HG03280 (cell line): ENCODE measurements at regions not wholly inside any gene's neighbourhood (a gene's known extent, or its start where the extent isn't known, plus 50 kb on each side); places are given as distances from the start of the nearest gene placed in this dataset.
"Not testable (repeated sequence)": the region's sequence is repeated elsewhere in the genome, so short reads cannot be mapped to it uniquely, and the experiment has no call there.

Experiments used
- ATAC-seq: cut with Tn5 transposase; IDR thresholded peaks from one replicate; pipeline ENCODE4 v1.9.1; 2021; ENCODE audit warnings: mild to moderate bottlenecking, moderate library complexity; ENCODE audit not compliant: unreplicated experiment

DNA sequence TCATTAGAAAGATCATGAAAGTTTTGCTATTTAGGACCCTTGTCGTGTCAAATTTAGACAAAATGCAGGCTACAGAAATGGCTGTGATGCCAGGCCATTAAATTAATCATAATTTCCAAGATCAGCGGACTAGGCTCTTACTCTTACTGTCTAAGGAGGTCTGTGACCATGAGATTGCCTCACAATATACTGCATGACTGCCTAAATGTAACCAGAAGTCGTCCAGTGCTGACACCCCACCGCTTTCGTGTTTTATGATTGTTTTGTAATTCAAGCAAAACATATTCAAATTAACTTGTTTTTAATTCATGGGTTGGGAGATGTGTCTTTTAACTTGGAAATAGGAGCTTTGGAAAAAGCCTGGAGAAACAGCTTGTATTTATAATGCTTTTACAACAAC, 947.5 kb downstream of the BRINP3 start:
- no peak for ATAC-seq

DNA sequence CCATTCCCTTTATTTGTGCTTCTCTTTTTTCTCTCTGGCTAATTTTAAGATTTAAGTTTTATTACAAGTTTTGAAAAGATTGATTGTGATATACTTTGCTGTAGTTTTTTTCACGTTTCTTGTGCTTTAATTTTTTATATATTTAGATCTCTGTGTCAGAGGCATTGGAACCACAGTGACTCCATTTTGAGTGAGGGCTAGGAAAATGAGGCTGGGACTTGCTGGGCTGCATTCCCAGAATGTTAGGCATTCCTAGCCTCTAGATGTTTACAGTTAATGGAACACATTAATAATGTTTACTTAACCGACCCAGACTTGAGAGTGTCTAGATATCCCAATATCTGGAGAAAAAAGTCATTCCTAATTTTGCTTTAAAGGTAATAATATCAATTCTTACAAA, 939.4 kb downstream of the BRINP3 start:
- no peak for ATAC-seq

DNA sequence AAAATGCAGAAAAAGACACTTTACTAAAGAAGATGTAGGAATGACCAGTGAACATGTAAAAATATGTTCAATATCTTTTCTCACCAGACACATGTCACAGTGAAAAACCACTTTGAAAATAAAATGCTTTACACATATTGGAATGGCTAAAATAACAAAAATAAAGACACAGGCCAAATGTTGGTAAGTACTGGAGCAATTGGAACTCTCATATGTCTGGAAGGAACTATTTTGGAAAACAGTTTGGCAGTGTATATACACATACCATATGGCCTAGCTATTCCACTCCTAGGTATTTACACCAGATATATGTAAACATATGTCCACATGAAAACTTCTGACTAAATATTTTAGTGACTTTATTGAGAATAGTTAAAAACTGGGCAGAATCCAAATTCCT, 927.2 kb downstream of the BRINP3 start:
- no peak for ATAC-seq

DNA sequence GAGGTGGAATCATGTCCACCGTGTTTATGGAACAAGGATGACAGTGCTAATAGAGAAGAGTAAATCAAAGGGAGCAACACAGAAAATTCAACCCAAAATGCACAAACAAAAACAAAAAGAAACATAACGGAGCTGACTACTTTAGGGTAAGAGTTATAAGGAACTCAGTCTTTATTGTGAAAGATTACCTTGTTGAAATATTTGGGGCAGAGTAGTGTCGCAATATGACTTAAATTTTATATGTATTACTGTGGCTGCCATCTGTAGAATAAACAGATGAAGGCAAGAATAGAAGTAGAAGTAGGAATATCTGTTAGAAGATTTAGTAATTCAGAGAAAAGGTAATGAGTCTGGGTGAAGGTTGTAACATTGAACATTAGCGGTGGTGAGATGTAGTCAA, 913.9 kb downstream of the BRINP3 start:
- no peak for ATAC-seq

DNA sequence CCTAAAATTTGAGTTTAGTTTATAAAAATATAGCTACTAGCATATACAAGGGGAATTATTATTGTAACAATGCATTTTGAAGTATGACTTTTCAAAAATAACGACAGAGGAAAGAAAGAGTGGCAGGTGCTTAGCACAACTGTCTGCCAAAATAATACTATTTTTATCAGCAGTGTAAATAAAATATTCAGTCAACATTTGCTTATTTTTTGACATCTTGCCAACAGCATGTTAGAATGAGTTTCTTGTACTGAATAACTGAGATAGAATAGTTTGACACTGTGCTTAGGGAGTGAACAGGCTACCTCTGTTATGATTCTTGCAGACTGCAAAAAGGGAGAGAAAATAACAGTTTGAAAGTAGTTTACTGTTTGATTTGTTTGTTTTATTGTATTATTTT, 909.8 kb downstream of the BRINP3 start:
- no peak for ATAC-seq

DNA sequence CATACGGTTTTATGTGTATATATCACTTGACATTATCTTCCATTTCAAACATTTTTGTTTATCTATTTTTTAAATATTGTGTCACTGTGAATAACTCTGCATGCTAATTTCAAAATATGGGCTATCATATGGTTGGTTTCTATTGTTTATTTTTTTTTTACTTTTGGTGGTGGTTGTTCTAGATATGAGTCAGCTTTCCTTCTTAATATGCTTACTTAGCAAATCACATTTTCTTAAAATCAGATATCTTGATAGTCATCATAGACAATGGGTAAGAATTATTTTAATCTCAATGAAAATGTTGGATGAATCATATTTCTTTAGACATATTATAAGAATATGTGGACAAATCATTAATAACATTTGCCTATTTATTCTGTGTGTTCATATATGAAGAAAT, 881.5 kb downstream of the BRINP3 start:
- ATAC-seq = no peak

DNA sequence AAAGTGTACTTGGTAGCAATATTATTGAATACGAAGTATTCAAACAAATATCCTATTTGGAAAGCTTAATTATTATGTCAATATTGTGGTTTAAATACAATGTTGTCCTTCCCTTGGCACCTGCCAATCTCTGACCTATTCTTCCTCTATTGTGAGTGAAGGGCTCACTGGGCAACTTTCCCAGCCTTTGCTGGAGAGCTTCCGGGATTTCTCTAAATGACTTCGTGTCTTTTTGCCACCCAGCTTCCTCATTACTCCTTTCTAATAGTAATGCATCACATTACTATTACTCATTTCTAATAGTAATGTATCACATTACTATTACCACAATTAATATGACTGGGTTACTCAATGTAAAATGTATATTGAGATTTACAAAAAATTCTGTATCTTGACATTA, 880.6 kb downstream of the BRINP3 start:
- no peak for ATAC-seq

DNA sequence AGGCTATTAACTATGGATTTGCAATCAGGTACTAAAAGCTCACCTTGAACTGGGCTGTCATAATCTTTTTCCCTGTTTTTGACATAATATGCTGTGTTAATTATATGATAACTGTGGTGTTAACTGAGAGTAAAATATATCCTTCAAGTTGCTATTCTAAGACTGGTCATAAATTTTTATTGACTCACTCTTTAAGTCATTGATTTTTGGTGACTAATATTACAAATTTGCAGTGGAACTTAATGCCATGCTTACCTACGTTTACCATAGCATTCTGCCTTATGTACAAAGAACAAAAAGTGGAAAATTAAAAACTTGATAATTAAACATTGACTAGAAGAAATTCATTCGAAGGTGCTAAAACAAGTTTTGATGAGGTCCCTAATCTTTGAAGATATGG, 872.4 kb downstream of the BRINP3 start:
- ATAC-seq = no peak

DNA sequence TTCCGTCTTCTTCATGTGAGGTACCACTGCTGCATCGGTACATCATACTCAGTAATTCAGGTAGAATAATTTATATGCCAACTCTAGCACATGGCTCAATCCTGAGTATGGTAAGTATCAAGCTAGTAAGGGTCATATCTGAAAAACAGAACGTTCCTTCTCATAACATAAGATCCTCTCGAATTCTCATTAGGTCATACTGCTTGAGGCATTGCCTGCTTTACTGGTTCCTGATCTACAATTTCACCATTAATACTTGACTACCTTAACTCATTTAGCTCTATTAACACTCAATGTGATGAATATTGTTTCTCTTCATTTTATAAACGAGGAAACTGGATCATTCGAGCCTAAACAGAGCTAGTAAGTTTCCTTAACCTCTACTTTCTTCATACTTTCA, 871.6 kb downstream of the BRINP3 start:
- no peak for ATAC-seq

DNA sequence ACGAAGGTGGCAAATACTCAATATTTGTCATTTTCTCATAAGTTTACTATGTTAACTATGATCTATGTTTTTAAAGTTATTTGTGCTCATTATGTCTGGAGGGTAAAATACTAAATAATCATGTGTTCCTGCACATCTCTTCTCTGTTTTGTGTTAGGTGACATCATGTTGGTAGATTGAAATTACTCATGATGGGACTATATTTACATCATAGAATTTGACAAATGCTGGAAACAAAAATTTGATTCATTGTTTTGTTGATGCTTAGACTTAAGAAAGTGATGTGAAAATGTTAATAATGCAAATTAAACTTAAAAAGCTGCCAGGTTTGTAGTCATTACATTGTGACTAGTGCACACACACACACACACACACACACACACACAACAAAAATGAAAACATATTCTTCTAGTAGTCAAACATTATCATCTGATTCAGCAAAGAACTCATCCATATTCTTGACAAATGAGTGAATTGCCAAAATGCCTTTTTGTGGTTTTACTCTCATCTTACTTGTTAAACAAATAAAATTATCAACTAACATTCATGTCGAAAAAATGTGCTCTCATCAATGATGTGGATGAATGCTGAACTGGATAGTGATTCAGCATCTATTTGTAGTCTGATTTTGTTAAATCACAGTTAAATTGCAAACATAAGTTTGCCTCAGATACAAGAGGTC, 870.7 kb downstream of the BRINP3 start:
- ATAC-seq = no peak

DNA sequence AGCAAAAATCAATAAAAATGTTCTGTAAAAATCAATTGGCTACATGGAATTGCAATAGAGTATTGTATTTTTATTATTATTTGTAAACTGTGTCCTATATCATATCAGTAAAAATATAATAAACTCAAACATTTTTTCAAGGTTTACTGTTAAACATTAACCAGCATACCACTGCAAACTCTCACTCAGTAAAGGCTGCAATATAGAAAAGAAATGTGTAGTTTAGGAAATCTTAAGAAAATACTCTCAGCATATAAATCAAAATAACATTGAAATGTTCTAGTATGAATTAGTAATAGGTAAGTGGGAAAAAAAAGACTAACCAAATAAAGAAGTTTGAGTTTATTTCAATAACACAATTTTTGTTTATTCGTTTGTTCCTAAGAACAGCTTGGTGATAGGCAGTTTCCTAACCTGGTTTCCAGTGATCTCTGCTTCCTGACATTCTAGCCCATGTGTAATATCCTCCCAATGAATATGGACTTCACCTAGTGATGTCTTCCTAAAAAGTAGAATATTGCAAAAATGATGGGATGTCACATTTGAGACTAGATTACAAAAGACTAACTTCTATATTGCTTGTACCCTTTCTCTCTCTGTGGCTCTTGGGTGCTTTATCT, 870.1 kb downstream of the BRINP3 start:
- no peak for ATAC-seq

DNA sequence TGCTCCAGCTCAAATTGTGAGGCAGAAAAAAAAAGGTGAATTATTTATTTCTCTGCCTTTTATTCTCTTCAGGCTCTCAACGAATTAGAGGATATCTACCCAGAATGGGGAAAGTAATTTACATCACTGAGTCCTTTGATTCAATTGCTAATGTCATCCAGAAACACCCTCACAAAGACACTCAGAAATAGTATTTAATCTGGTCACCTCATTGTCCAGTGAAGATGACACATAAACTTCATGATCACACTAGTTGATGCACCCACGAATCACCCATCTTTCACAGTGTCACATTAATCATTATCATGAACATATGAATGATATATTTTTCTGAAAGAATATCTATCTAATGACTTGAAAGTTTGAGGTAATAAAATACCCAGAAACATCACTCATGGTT, 868.5 kb downstream of the BRINP3 start:
- no peak for ATAC-seq

DNA sequence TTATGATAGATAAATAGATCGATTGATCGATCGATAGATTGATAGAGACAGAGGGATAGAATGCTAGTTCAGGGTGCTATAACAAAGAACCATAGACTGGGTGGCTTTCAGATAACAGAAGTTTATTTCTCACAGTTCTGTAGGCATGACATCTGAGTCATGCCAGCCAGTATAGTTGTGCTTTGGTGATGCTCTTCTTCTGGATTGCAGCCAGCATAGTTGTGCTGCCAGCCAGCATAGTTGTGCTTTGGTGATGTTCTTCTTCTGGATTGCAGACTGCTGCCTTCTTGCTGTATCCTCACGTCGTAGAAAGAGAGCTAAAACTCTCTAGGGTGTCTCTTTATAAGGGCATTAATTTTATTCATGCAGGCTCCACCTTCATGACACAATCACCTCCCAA, 860.8 kb downstream of the BRINP3 start:
- no peak for ATAC-seq

DNA sequence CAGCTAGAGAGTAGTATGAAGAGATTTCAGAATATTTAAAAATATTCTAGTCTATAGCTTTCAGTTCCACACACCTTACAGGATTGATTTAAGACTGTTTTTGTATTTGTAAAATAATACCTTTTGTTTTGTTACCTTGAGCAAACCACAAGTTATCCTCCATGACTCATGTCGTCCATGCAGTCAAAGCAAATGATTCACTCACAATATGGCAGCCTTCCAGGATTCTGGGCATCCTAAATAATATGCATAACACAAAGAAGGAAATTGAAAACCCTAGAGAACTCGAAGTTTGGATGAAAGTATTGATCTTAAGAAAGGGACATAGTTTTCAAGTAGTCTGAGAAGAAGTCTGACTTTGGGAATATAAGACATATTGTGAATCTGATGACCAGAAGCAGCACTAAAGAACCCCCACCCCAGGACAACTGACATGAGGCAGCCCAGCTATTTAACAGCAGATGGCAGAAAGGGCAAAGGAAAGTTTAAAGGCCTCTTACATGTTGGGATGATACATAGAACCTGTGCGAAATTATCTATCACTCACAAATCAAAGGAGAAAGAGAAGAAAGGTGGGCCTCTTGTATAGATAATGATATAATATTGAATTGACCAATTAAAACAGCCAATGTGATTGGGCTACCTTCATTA, 857.9 kb downstream of the BRINP3 start:
- no peak for ATAC-seq

DNA sequence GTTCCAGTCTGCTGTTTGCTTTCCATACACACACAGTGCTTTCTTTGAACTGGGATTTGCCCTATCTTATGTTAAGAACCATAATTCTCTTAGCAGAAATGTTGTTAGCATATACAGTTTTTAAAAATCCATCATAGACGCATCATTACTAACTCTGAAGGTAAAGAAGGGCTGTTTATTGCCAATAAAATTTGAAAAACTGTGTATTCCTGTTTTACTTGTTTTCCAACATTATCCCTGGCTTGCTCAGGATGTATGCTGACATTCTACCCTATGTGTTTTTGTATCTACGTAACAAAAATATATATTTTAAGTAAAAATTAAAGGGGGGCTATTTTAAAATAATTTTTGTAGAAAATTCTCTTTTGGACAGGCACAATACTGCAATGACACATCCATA, 857.2 kb downstream of the BRINP3 start:
- no peak for ATAC-seq

DNA sequence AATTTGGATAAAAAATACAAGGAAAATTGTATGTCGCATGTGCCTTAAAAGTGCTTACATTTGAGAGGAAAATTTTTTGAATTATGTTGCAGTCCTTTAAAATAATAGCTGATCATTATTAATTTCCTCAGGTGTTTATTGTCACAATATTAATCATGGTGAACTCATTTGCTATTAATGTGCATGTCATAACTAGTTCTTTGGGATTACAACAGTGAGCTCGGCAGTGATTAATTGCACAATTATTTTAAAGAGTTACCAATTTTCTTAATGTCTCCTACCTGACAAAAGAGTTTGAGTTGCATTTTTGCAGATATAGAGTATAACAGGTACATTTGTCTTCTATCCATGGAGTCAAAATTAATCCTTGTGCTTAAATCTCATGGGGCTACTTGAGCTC, 854.3 kb downstream of the BRINP3 start:
- ATAC-seq = no peak

DNA sequence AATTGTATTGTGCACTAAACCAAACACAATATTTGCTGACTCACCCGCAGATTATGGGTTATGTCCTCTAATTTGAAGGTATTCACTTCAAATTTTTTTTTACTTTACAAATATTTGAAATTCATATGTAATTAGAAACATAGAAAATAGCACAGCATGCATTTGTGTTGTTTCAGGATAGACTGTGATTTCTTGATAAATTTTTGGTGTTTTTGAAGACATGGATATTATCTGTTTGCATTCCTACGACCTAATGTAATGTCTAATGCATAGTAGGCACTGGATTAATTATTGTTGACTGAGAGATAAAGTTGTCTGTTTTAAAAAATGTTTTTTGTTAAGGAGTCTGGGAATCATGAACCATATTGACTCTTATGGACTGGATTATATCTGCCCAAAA, 850.2 kb downstream of the BRINP3 start:
- ATAC-seq = no peak

DNA sequence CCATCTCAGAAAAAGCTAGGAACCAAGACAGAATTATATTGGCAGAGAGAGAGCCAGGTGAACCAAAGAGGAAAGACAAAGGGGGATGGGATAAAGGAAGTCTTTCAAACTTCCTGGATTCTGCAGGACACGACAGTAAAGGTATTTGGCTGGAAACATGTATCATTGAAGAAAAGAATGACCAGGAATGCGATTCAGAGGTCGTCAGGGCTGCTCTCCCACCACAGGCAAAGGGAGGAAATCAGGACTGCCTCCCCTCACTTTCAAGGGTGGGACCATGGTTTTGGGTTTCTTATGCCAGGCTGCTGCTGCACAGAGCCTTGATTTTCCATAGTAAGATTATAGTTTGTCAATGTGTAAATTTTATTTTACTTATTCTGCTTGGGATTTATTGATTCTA, 848.8 kb downstream of the BRINP3 start:
- no peak for ATAC-seq

DNA sequence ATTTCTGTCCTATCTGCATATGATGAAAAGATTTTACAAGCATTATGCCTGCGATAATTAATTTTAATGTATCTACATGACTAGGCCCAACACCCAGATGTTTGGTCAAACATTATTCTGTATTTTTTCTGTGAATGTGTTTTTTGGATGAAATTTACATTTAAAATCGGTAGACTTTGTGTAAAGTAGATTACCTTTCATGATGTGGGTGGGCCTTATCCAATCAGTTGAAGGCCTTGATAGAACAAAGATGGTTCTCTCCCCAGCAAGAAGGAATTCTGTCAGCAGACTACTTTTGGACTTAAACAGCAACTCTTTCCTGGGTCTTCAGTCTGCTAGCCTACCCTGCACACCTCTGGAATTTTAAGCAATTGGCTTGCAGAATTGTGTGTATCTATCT, 844.0 kb downstream of the BRINP3 start:
- ATAC-seq = no peak

DNA sequence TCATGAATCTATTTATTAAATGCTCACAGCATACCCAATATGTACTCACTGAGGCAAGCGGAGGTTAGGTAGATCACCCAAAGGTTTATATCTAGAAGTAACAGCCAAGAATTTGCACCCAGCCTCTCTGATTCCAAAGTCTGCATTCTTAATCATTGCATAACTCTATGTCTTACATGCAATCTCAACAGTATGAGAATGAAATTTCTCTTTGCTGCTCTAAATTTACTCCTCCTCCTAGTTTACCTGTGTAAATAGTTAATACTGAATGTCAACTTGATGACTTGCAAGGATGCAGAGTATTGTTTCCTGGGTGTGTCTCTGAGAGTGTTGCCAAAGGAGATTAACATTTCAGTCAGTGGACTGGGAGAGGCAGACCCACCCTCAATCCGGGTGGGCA, 840.6 kb downstream of the BRINP3 start:
- ATAC-seq = no peak

DNA sequence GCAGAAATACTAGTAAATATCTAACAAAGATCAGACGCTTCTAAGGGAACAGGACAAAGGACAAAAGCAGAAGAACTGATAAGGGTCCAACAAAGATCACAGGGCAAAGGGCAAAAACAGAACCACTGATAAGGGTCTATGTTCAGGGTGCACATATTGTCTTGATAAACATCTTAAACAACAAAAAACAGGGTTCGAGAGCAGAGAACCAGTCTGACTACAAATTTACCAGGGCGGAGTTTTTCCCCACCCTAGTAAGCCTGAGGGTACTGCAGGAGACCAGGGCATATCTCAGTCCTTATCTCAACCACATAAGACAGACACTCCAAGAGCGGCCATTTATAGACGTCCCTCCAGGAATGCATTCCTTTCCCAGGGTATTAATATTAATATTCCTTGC, 833.5 kb downstream of the BRINP3 start:
- ATAC-seq = not testable (repeated sequence)

DNA sequence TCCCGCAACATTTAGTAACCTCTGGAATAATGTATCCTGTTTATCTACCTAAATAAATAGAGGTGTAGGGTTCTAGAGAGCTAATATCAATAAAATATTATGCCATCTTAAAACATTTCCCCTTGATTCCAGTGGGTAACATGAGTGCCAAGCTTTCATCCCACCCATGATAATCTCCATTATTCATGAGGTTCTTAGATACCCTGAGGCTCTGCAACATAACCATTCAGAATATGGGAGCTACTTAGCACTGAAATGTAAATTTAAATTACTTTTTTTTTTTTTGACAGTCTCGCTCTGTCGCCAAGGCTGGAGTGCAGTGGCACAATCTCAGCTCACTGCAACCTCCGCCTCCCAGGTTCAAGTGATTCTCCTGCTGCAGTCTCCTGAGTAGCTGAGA, 832.7 kb downstream of the BRINP3 start:
- no peak for ATAC-seq

DNA sequence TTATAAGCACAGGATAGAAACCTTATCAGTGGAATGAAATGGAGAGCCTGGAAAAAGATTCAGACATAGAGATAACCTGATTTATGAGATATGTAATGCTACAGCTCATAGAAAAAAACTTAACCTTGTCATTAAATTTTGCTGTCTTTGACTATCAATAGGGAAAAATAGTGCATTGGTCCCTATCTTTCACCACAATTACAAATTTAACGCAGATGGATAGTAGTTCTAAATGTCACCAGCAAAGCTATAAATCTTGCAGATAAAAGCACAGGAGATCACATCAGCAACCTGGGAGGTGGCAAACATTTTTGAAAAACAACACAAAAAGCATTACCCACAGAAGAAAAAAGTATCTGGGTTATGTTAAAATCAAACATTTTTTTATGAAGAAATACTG, 831.6 kb downstream of the BRINP3 start:
- no peak for ATAC-seq
